ENCODE measurements at regions not wholly inside any gene's neighbourhood (a gene's known extent, or its start where the extent isn't known, plus 50 kb on each side); places are given as distances from the start of the nearest gene placed in this dataset.

DNA sequence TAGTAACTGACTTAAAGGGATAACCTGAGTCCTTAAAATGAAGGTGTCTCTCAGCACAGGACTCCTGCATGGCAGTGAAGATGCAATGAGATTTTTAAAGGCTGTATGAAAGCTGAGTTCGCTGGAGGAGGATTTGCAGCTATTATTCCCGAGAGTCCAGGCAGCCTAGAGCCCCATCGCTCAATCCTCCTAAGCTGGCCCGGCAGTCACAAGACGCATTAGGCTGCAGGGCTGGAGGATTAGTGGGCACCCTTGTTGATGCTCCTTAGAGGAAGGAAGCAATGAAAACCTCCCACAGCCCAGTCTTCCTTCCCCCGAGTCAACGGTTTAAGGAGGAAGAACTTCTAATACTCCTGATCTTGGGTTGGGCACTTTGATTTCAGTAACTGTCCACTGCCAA, 239.5 kb downstream of the EFNB2 start:
- DNase-seq, result no peak

DNA sequence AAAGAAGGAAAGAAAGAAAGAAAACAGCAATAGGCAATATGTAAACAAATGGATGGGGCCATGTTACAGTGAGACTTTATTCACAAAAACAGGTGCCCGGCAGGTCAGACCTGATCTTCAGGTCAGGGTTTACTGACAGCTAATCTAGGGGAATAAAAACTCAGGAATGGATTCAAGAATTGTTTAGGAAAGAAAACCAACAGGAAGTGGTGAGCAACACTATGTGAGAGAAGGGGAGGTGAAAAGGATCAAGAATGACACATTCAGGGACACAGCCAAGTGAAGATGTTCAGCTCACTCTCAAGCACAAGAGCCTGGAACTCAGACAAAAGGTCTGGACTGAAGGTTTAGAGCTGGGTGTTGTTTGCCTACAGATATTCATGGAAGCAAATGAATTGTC, 244.5 kb downstream of the EFNB2 start:
- no peak for DNase-seq

DNA sequence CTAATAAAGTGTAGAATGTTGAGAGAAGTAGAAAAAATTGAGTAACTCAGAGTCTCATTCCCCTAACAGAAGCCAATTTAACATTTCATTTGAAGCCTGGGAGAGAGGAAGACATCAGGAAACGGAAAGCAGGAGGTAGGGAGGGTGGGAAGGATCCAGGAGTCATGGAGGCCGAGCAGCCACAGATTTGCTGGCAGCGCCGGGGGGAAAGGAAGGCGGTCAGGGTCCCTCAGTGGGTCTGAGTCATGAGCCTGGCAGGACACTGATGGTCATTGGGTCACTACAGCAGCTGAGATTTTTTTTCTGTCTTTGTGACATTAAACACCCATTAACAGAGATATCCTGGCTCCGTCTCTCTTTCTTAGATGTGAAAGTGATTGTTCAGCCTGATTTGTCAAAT, 248.1 kb downstream of the EFNB2 start:
- no peak for DNase-seq

DNA sequence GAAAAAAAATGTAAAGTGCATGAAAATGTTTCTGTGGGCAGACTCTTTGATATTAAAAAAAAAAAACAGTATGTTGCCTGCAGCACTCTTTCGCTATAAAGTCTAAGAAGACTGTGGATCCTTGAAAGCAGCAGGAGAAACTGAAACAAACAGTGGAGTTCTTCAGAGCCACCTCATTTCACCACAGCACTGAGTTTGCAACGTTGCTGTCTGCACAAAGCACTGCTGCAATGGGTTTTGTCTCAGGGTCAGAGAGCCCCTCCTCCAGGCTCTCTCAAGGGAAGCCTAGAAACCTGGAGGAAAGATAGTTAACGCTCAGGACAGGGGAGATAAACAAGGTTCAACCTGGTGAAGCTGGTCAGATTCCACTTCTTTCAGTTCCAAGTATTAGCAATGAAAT, 248.7 kb downstream of the EFNB2 start:
- DNase-seq, result no peak

GRCh38 chr13:106284358-106284757, 251.1 kb downstream of the EFNB2 start:
- DNase-seq, result no peak

DNA sequence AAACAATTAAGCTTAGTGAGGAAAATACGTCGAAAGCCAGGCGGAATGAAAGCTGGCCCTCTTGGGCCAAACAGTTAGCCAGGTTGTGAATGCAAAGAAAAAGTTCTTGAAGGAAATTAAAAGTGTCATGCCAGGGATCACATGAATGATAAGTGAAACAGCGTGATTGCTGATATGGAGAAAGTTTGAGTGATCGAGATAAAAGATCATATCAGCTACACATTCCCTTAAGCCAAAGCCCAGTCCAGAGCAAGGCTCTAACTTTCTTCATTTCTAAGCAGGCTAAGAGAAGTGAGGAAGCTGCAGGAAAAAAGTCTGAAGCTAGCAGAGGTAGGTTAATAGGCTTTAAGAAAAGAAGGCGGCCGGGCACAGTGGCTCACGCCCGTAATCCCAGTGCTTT, 254.0 kb downstream of the EFNB2 start:
- DNase-seq, result no peak

DNA sequence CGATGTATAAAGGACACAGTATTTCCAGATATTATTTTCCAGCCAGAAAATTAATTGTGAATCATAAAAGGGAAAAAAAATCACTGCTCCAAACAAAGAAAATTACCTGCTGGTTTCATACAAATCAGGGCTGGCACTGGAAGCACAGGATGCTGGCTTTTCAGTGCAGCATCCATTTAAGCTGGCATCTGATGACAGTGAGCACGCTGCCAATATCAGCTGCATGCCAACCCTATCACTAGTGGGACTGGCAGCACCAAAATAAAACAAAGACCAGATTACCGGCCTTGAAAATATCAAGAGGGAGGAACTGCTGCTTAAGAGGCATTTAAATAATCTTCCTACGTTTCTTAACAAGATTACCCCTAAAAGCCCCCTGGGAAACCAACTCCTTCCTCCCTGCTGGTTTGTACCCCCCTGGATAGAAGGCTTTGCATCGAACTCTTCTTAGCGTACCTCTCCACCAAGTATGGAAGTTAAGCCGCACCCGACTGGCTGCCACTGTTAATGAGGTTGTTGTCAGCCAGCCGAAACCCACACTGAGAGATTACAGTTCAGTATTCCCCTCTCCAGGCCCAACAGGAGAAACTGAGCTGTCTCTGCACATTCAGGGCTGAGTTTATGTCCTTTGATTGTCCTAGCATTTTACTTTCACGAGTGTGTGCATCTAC, 257.8 kb downstream of the EFNB2 start:
- DNase-seq, result no peak

DNA sequence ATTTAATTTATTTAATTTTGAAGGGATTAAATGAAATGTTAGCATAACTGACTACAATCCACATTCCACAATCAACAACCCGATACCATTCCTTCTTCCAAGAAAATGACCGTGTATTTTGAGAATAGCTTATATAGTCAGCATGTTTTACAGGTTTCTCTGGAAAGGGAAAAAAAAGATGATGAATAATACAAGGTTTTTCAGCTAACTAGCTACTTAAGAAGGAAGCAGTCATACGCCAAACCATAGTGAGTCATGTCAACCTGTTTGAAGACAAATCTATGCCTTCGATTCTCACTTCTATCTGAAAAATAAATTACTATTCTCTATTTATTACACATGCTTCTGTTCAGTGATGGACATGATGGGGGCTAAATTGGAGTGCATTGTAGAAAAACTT, 258.6 kb downstream of the EFNB2 start:
- DNase-seq, result no peak

- DNase-seq, result no peak
These were observed 259.9 kb downstream of the EFNB2 start for GRCh38 chr13:106275446-106276032.

DNA sequence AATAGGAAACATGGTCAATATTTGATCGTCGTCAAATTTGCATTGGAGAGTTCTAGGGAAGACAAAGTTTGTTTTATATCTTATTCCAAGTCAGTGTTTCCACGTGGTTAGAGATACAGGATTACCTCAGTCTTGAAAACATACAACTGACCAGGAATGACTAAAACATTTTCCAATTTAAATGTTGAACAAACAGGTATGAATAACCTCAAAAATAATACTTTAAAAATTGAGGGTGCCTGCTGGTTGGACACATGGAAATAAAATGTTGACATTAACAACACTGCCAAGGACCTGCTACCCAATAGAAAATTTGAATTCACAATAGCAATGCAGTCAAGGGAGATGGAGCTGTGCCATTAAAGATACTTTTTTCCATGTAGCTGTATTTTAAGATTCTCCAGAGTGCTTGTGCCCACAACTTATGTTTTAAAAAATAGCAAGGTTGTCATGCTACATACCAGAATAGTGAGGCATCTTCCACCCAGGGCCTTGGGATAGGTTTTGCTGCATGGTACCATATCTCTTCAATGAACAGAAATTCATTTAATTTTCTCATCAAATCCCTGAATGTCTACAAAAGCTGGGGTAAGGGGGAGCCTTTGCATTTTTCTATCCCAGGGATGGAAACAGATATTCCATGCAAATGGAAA, 260.8 kb downstream of the EFNB2 start:
- DNase-seq, result no peak

DNA sequence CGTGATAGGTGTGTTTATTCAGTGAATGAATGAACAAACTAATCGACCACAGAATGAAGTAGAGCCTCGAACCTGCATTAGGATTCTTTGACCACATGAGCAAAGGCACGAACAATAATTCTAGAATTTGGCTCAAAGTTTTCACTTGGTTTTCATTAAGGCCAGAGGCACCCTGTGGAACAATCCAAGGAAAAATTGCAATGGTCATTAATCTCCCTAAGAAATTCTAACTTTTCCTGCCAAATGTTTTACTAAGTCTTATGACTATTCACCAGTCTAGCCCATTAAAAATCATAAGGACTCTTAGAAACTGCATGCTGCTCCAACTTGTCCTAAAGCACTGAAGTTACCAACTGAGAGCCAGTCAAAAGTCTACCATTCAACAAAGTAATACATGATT, 271.7 kb downstream of the EFNB2 start:
- DNase-seq, result no peak

DNA sequence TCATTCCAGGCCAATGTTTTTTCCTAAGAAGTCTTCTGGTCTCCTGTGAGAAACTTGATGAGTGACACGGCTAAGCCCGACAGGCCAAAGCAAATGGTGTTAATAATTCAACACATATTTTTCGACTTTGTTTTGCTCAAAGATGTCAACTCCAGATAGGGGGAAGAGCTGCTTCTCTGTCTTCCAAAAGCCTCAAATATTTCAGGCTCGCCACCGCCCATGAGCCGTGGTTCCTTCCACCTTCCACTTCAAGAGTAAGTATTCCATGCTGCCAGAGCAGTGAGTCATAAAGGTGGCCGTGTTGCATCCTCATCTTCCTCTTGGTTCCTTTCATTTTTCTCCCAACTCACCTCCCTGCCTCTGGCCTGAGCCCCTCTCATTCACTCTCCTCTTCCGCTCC, 272.6 kb downstream of the EFNB2 start:
- no peak for DNase-seq

DNA sequence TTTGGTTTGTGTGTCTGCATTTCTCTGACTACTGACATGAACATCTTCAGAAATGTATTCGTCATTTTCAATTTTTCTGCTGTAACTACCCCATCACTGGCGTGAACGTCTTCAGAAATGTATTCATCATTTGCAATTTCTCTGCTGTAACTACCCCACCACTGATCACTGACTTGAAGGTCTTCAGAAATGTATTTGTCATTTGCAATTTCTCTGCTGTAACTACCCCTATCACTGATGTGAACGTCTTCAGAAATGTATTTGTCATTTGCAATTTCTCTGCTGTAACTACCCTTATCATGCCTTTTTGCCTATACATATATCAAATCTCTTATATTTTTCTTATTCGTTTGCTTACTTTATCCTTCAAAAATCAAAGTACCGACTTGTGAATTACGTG, 274.0 kb downstream of the EFNB2 start:
- no peak for DNase-seq

GRCh38 chr13:106260352-106260751, 275.1 kb downstream of the EFNB2 start:
- no peak for DNase-seq

- no peak for DNase-seq
These were observed 275.5 kb downstream of the EFNB2 start for GRCh38 chr13:106259928-106260327.

- no peak for DNase-seq
These were observed 288.7 kb downstream of the EFNB2 start for GRCh38 chr13:106246666-106247188.

DNA sequence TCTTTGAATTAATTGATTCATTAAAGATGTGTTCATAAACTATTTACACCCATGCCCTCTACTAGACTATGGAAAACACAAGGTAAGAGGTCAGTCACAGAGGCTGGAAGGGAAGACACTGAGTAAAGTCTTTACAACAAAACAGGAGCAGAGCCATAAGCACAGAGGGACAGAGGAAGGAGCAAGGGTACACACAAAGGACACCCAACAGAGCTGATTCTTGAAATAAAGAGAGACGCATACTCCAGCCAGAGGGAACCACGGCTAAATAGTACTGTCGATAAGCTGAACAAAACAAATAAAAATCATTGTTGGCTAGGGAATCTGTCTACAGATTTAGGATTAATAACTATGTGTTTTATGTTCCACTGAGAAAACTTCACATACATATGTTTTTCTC, 289.2 kb downstream of the EFNB2 start:
- DNase-seq, result no peak

DNA sequence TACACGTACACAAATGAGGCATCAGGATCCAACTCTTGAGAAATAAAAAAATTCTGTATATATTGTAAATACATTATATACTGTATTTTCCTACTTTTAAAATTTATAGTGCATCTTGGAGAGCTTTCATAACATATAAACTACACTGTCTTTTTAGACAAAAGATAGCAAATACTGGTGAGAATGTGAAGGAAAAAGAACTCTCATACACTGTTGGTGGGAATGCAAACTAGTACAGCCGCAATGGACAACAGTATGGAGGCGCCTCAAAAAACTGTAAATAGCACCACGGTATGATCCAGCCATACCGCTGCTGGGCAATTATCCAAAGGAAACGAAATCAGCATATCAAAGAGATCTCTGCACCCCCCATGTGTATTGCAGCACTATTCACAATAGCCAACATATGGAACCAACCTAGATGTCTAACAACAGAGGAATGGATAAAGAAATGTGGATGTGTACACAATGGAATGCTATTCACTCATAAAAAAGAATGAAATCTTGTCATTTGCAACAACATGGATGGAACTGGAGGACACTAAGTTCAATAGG, 292.4 kb downstream of the EFNB2 start:
- DNase-seq, result no peak

DNA sequence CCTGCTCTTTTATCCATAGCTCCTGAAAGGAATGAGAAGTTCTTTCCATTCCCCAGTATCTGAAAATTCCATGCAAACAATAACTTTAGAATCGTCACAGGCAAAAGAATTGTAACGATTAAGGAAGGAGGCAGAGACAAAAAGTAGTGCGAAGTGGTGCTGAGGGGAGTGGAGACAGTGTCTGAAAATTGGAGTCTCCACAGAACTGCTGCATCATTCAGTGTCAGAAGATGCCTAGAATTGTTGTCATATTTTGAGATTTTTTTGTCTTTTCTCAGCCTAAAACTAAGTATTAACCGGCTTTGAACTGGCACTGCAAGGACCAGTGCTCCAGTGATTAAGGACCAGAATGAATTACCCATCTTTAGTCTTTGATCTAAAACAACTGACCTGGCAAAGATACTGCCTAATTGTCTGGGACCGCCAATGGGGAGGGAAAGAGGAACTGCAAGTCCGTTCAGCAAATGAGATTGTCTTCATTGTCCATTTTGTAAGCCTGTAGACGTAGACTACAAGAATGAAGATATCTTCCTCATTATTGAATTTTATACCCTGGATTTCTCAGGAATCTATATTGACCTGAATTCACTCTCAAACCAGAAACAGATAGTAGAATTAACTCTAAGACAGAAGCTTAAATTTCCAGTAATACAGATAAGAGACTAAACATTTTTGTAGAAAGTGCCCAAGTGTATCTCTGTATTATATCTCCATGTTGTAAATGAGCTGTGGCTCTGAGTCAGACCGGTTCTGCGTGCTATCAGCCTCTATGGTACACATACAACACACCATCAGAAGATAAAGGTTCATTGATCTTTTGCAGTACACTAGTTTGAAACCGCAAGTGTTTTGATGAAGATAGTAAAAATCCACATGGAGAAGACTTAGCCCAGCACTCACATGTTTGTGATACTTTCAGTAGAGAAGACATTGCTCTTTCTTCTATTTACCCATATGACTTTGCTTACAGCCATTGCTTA, 293.2 kb downstream of the EFNB2 start:
- DNase-seq, result no peak

DNA sequence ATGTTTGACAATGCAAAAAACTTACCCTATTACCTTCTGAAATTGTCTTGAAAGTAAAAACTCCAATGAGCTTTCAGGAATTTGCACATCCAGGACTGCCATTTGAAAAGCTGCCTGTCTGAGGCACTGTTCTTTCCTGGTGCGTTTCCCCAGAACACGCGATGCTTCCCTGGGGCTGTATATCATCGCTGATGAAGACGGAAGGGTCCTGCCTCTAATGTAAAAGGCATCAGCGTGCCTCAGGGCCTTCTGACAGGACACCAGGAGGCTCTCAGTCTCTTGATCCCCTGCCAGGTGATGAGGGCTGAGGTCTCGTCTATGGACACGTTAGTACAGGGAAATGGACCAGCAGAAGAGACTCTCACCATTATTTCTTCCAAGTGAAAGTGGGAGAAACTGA, 296.8 kb downstream of the EFNB2 start:
- no peak for DNase-seq

- DNase-seq, result no peak
These were observed 300.8 kb downstream of the EFNB2 start for GRCh38 chr13:106234636-106235035.

DNA sequence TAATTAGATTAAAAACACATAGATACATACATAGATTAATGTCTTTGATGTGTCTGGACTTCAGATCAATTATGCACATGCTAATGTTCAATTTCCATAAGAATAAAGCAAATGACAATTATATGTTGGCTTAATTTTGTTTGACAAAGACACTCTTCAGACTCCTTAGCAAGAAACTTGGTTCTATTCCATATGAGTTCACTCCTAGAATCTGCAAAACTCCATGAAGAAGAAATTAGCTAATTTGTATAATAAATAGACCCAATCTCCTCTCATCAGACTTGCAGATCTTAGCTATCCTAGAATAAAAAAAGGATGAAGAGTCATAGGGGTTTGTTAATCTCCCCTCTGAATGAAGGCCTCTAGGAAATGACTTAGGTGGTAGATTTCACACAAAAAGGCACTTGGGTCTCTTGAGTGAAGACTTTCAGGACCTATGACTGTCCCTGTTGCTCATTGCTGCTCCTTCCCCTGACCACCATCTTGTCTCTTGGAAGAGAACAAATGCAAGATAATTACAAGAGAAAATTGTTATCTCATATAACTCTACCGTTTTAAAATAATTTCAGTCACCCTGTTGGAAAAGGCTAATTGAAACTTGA, 302.2 kb downstream of the EFNB2 start:
- no peak for DNase-seq
